ENCODE measurements at regions not wholly inside any gene's neighbourhood (a gene's known extent, or its start where the extent isn't known, plus 50 kb on each side); places are given as distances from the start of the nearest gene placed in this dataset.

GRCh38 chrX:10831716-10832502 lies 211.5 kb upstream of the MID1 start:
- TF ChIP-seq CTCF (IDR thresholded peaks at IDR 0.05), result no peak
- no peak for TF ChIP-seq POLR2A (IDR thresholded peaks at IDR 0.05)
